Vagina (tissue), 2 donors: ENCODE measurements at regions not wholly inside any gene's neighbourhood (a gene's known extent, or its start where the extent isn't known, plus 50 kb on each side); places are given as distances from the start of the nearest gene placed in this dataset.

Experiments used
- DNase-seq, 2 donors: peaks; one replicate each; pipeline ENCODE4 v3.0.0-alpha.2; 2017; ENCODE audit errors: extremely low spot score in 2 of 2
- H3K27ac ChIP-seq: fragments of 200-600 bp; sonication (generic); one replicate; pipeline ENCODE4 v1.5.1; 2019
- H3K27me3 ChIP-seq: fragments of 200-600 bp; sonication (generic); one replicate; pipeline ENCODE4 v1.5.1; 2019
- H3K36me3 ChIP-seq, 2 donors: fragments of 200-600 bp; sonication (generic); one replicate each; pipeline ENCODE4 v1.5.1; 2017 to 2019
- H3K4me1 ChIP-seq: fragments of 200-600 bp; sonication (generic); one replicate; pipeline ENCODE4 v1.5.1; 2019
- H3K4me3 ChIP-seq, 2 donors: fragments of 200-600 bp; sonication (generic); 1 replicate in 1 of 2; 2 replicates in 1 of 2; pipeline ENCODE4 v1.5.1; 2016 to 2019
- H3K9me3 ChIP-seq: fragments of 200-600 bp; sonication (generic); one replicate; pipeline ENCODE4 v1.5.1; 2019
- POLR2A ChIP-seq, 2 donors: fragments of 450-650 bp; IDR thresholded peaks; one replicate each; pipeline ENCODE4 v1.6.1; 2017; ENCODE audit warnings: antibody characterized with exemption in 2 of 2, mild to moderate bottlenecking in 2 of 2, moderate library complexity in 2 of 2
- POLR2AphosphoS5 ChIP-seq, 2 donors: sonication (generic); formaldehyde crosslinking; IDR thresholded peaks; one replicate each; pipeline ENCODE4 v1.9.0; 2017; ENCODE audit warnings: antibody characterized with exemption in 2 of 2, mild to moderate bottlenecking in 2 of 2, low read depth in 1 of 2; ENCODE audit not compliant: insufficient read depth in 1 of 2
- intact Hi-C: fragments of 100-400 bp; cut with DNase I; formaldehyde crosslinking; loops from one replicate; pipeline ENCODE4 v1.15.1; 2023
- TF ChIP-seq, protein P1 (sequence below), 3 experiments: fragments of 450-650 bp in 2 of 3; fragments of 200-600 bp in 1 of 3; sonication (generic) in 1 of 3; IDR thresholded peaks; one replicate each; pipeline ENCODE4 v1.5.1; 2017 to 2019; ENCODE audit warnings: antibody characterized with exemption in 3 of 3, mild to moderate bottlenecking in 2 of 3, moderate library complexity in 2 of 3

DNA sequence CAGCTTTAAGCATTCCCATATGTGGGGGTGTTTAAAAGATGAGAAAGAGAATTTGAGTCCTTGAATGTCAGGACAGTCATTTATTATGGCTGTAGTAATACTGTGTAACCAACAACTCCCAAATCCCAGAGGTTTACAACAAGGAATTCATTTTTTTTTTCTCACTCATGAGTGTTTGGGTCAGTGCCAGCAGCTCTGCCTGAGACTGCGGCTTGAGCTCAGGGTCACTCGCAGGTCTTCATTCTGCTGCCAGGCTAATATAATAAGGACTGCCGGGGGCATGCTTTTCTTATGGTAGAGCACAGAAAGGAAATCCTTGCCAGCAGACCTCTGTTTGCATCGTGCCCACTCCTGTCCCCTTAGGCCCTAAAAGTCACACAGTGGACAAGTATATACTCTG, 277.9 kb upstream of the LMCD1 start:
- Histone ChIP-seq H3K4me3 (no peak overlapping the region), H3K4me1 (no peaks in the 10 kb centered on the region), H3K27ac (no peak overlapping the region), H3K9me3 (no peaks in the 10 kb centered on the region), H3K36me3 (no peaks in the 10 kb centered on the region), H3K27me3 (no peaks in the 10 kb centered on the region)
- intact Hi-C loops = no loop called here
- TF ChIP-seq POLR2AphosphoS5 (IDR thresholded peaks at IDR 0.05; ENCODE audit: insufficient read depth in 1 of 2, low read depth in 1 of 2) = no peak
- no peak for TF ChIP-seq POLR2A (IDR thresholded peaks at IDR 0.05)
- TF ChIP-seq, protein P1, sequence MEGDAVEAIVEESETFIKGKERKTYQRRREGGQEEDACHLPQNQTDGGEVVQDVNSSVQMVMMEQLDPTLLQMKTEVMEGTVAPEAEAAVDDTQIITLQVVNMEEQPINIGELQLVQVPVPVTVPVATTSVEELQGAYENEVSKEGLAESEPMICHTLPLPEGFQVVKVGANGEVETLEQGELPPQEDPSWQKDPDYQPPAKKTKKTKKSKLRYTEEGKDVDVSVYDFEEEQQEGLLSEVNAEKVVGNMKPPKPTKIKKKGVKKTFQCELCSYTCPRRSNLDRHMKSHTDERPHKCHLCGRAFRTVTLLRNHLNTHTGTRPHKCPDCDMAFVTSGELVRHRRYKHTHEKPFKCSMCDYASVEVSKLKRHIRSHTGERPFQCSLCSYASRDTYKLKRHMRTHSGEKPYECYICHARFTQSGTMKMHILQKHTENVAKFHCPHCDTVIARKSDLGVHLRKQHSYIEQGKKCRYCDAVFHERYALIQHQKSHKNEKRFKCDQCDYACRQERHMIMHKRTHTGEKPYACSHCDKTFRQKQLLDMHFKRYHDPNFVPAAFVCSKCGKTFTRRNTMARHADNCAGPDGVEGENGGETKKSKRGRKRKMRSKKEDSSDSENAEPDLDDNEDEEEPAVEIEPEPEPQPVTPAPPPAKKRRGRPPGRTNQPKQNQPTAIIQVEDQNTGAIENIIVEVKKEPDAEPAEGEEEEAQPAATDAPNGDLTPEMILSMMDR (IDR thresholded peaks at IDR 0.05) = no peak
- DNase-seq = no peak

DNA sequence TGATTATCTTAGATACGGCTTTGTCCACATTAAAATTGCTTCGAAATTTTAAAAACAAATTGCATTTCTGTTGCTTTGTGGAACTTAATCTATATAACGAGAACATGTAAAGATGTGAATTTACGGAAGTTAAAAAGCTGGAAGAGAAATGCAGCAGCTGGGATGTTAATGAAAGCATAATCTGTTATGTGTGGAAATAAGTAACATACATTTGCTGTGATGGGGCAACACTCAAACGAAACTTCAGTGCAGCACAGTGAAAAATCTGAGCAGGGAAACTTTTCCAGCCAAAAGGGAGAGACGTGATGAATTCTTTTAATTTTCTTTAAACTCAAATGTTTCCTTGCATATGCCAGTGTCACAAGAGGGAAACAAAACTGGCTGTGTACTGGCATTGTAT, 276.7 kb upstream of the LMCD1 start:
- no peak for DNase-seq
- Histone ChIP-seq H3K4me3 (no peak overlapping the region), H3K9me3 (no peaks in the 10 kb centered on the region), H3K27me3 (no peaks in the 10 kb centered on the region), H3K36me3 (no peaks in the 10 kb centered on the region), H3K27ac (no peak overlapping the region), H3K4me1 (no peaks in the 10 kb centered on the region)
- no peak for TF ChIP-seq POLR2A (IDR thresholded peaks at IDR 0.05)
- intact Hi-C loops = no loop called here

DNA sequence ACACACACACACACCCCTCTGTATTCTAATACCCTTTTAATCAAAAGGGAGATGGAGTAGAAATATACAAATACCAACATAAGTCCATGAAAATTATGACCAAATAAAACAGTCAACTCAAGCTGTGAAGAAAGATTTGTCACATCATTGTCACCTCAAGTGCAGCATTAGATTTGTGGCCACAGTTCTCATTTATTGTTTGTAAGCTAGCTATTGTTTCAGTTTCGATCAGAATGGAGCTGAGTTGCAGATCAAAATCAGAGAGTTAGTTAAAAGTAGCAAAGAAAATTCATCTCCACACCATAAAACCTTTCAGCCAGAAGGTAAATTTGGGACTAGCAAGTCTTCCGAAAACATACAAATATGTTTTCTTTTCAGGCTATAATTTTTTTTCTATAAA, 267.7 kb upstream of the LMCD1 start:
- intact Hi-C loops = no loop called here
- no peak overlapping the region for H3K27ac ChIP-seq
- TF ChIP-seq, protein P1 (IDR thresholded peaks at IDR 0.05) = no peak
- no peak for DNase-seq
- no peak overlapping the region for H3K4me3 ChIP-seq
- H3K9me3 ChIP-seq = no peaks in the 10 kb centered on the region
- no peaks in the 10 kb centered on the region for H3K27me3 ChIP-seq
- no peaks in the 10 kb centered on the region for H3K36me3 ChIP-seq
- no peaks in the 10 kb centered on the region for H3K4me1 ChIP-seq

DNA sequence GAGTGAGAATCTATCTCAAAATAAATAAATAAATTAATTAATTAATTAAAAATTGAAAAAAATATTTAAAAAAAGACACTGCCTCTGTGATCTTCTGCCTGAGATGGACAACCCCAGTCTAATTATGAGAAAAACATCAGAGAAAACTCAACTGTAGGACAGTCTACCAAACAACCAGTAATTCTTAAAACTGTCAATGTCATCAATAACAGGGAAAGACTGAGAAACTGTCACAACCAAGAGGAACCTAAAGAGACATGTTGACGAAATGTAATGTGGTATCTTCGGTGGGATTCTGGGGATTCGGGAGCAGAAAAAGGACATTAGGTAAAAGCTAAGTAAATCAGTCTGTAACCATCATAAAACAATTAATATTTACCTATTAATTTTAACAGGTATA, 265.4 kb upstream of the LMCD1 start:
- Histone ChIP-seq H3K4me3 (no peak overlapping the region), H3K36me3 (no peaks in the 10 kb centered on the region), H3K27me3 (no peaks in the 10 kb centered on the region), H3K27ac (no peak overlapping the region), H3K9me3 (no peaks in the 10 kb centered on the region), H3K4me1 (no peaks in the 10 kb centered on the region)
- TF ChIP-seq POLR2A (IDR thresholded peaks at IDR 0.05) (no peak), POLR2AphosphoS5 (IDR thresholded peaks at IDR 0.05; ENCODE audit: insufficient read depth in 1 of 2, low read depth in 1 of 2) (no peak)
- TF ChIP-seq, protein P1 (IDR thresholded peaks at IDR 0.05) = no peak
- intact Hi-C loops = no loop called here
- DNase-seq = no peak

DNA sequence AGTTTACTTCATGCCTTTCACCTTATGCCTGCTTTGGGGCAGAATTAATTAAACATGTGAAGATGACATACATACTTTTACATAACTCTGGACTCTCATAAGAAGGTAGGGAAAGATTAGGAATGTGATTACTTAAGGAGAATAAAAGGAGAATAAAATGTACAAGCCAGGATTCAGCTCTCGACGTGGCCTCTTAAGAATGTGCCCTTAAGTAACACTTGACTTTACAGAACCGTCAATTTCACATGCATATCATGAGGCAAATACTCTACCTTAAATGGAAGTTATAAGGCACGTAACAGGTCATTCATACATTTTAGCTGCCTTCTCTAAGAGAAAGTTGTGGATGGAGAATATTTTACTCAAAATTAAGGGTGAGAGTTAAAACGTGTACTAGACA, 263.7 kb upstream of the LMCD1 start:
- TF ChIP-seq POLR2A (IDR thresholded peaks at IDR 0.05) = no peak
- no peak for TF ChIP-seq POLR2AphosphoS5 (IDR thresholded peaks at IDR 0.05; ENCODE audit: insufficient read depth in 1 of 2, low read depth in 1 of 2)
- TF ChIP-seq, protein P1 (IDR thresholded peaks at IDR 0.05) = no peak
- no peak overlapping the region for H3K4me3 ChIP-seq
- H3K36me3 ChIP-seq = no peaks in the 10 kb centered on the region
- no peaks in the 10 kb centered on the region for H3K4me1 ChIP-seq
- no peak overlapping the region for H3K27ac ChIP-seq
- intact Hi-C loops = no loop called here
- H3K9me3 ChIP-seq = no peaks in the 10 kb centered on the region
- no peak for DNase-seq
- H3K27me3 ChIP-seq = no peaks in the 10 kb centered on the region

DNA sequence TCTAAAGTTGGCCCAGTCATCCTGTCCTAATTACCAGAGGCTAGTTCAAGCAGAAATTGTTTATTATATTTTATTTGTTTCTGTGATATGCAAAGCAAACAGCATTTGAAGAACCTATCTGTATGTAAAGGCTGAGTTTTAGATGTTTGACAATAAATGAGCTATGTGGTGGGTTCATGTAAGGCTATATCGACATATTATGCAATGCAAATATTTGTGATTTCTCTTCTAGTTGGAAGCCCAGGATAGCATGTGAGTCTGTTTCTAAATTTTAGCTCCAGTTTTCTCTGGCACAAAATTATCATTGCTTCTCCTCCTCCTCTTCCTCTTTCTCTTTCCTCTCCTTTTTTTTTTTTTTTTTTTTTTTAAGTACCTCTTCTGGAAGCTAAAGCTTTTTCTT, 263.2 kb upstream of the LMCD1 start:
- no peaks in the 10 kb centered on the region for H3K9me3 ChIP-seq
- intact Hi-C loops = no loop called here
- H3K36me3 ChIP-seq = no peaks in the 10 kb centered on the region
- H3K27me3 ChIP-seq = no peaks in the 10 kb centered on the region
- no peak for DNase-seq
- H3K4me1 ChIP-seq = no peaks in the 10 kb centered on the region
- H3K4me3 ChIP-seq = no peak overlapping the region
- H3K27ac ChIP-seq = no peak overlapping the region
- TF ChIP-seq, protein P1 (IDR thresholded peaks at IDR 0.05) = no peak
- no peak for TF ChIP-seq POLR2A (IDR thresholded peaks at IDR 0.05)
- no peak for TF ChIP-seq POLR2AphosphoS5 (IDR thresholded peaks at IDR 0.05; ENCODE audit: insufficient read depth in 1 of 2, low read depth in 1 of 2)
